ENCODE measurements at regions not wholly inside any gene's neighbourhood (a gene's known extent, or its start where the extent isn't known, plus 50 kb on each side); places are given as distances from the start of the nearest gene placed in this dataset.
"Not testable (repeated sequence)": the region's sequence is repeated elsewhere in the genome, so short reads cannot be mapped to it uniquely, and the experiment has no call there.

GRCh38 chr7:142513178-142513955 lies 235.9 kb upstream of the PRSS1 start:
- H3K4me3 ChIP-seq (ENCODE audit: low read depth, low read length) = no peak overlapping the region
- DNase-seq (ENCODE audit: low read depth) = no peak

GRCh38 chr7:142511801-142512200 lies 237.5 kb upstream of the PRSS1 start:
- no peak for DNase-seq (ENCODE audit: low read depth)

GRCh38 chr7:142511374-142511773 lies 237.9 kb upstream of the PRSS1 start:
- DNase-seq (ENCODE audit: low read depth) = no peak
- H3K4me3 ChIP-seq (ENCODE audit: low read depth, low read length) = no peak overlapping the region

More at GRCh38 chr7:142511801-142512200, 237.5 kb upstream of the PRSS1 start:
- no peak overlapping the region for H3K4me3 ChIP-seq (ENCODE audit: low read depth, low read length)

- not testable (repeated sequence) for H3K4me3 ChIP-seq (ENCODE audit: low read depth, low read length); DNase-seq (ENCODE audit: low read depth)
Observed at GRCh38 chr7:142509235-142509634, 240.0 kb upstream of the PRSS1 start.

GRCh38 chr7:142508251-142508650 lies 241.0 kb upstream of the PRSS1 start:
- H3K4me3 ChIP-seq (ENCODE audit: low read depth, low read length) = no peak overlapping the region
- DNase-seq (ENCODE audit: low read depth) = no peak

GRCh38 chr7:142507799-142508198 lies 241.5 kb upstream of the PRSS1 start:
- no peak overlapping the region for H3K4me3 ChIP-seq (ENCODE audit: low read depth, low read length)
- DNase-seq (ENCODE audit: low read depth) = no peak

- H3K4me3 ChIP-seq (ENCODE audit: low read depth, low read length); DNase-seq (ENCODE audit: low read depth): not testable (repeated sequence)
Observed at GRCh38 chr7:142507066-142507465, 242.2 kb upstream of the PRSS1 start.

- H3K4me3 ChIP-seq (ENCODE audit: low read depth, low read length) = no peak overlapping the region
- no peak for DNase-seq (ENCODE audit: low read depth)
Observed at GRCh38 chr7:142506601-142507000, 242.7 kb upstream of the PRSS1 start.

- H3K4me3 ChIP-seq (ENCODE audit: low read depth, low read length) = not testable (repeated sequence)
Observed at GRCh38 chr7:142503949-142504348, 245.3 kb upstream of the PRSS1 start.

GRCh38 chr7:142503036-142503435 lies 245.2 kb upstream of the PRSS58 start:
- DNase-seq (ENCODE audit: low read depth) = no peak
- H3K4me3 ChIP-seq (ENCODE audit: low read depth, low read length) = no peak overlapping the region

More at GRCh38 chr7:142503949-142504348, 245.3 kb upstream of the PRSS1 start:
- DNase-seq (ENCODE audit: low read depth) = not testable (repeated sequence)

GRCh38 chr7:142501434-142501833 lies 243.6 kb upstream of the PRSS58 start:
- no peak overlapping the region for H3K4me3 ChIP-seq (ENCODE audit: low read depth, low read length)
- DNase-seq (ENCODE audit: low read depth) = no peak

GRCh38 chr7:142500366-142500765 lies 242.5 kb upstream of the PRSS58 start:
- H3K4me3 ChIP-seq (ENCODE audit: low read depth, low read length) = no peak overlapping the region
- no peak for DNase-seq (ENCODE audit: low read depth)

- no peak for DNase-seq (ENCODE audit: low read depth)
- no peak overlapping the region for H3K4me3 ChIP-seq (ENCODE audit: low read depth, low read length)
Observed at GRCh38 chr7:142499635-142500034, 241.8 kb upstream of the PRSS58 start.

- H3K4me3 ChIP-seq (ENCODE audit: low read depth, low read length) = no peak overlapping the region
- DNase-seq (ENCODE audit: low read depth) = no peak
Observed at GRCh38 chr7:142498364-142498763, 240.5 kb upstream of the PRSS58 start.

- no peak for DNase-seq (ENCODE audit: low read depth)
- H3K4me3 ChIP-seq (ENCODE audit: low read depth, low read length) = peak overlapping the region; percentile 4
Observed at GRCh38 chr7:142496545-142496991, 238.7 kb upstream of the PRSS58 start.

- not testable (repeated sequence) for DNase-seq (ENCODE audit: low read depth); H3K4me3 ChIP-seq (ENCODE audit: low read depth, low read length)
Observed at GRCh38 chr7:142495879-142496278, 238.0 kb upstream of the PRSS58 start.

- peak; percentile 16 for DNase-seq (ENCODE audit: low read depth)
Observed at GRCh38 chr7:142495301-142495700, 237.4 kb upstream of the PRSS58 start.

GRCh38 chr7:142494021-142494420 lies 236.2 kb upstream of the PRSS58 start:
- H3K4me3 ChIP-seq (ENCODE audit: low read depth, low read length) = no peak overlapping the region
- DNase-seq (ENCODE audit: low read depth) = no peak

More at GRCh38 chr7:142495301-142495700, 237.4 kb upstream of the PRSS58 start:
- H3K4me3 ChIP-seq (ENCODE audit: low read depth, low read length) = not testable (repeated sequence)

- DNase-seq (ENCODE audit: low read depth) = no peak
- H3K4me3 ChIP-seq (ENCODE audit: low read depth, low read length) = no peak overlapping the region
Observed at GRCh38 chr7:142488842-142489241, 231.0 kb upstream of the PRSS58 start.

GRCh38 chr7:142488036-142488633 lies 230.3 kb upstream of the PRSS58 start:
- H3K4me3 ChIP-seq (ENCODE audit: low read depth, low read length) = no peak overlapping the region
- DNase-seq (ENCODE audit: low read depth) = no peak

GRCh38 chr7:142487565-142487964 lies 229.7 kb upstream of the PRSS58 start:
- H3K4me3 ChIP-seq (ENCODE audit: low read depth, low read length); DNase-seq (ENCODE audit: low read depth): not testable (repeated sequence)
